H1 (cell line): ENCODE measurements at regions not wholly inside any gene's neighbourhood (a gene's known extent, or its start where the extent isn't known, plus 50 kb on each side); places are given as distances from the start of the nearest gene placed in this dataset.
"Not testable (repeated sequence)": the region's sequence is repeated elsewhere in the genome, so short reads cannot be mapped to it uniquely, and the experiment has no call there.

Source experiments
- CTCF ChIA-PET: fragments of 300-600 bp; sonication (Branson Sonifier 250); formaldehyde crosslinking; loops from one replicate; lab custom pipeline; 2021; ENCODE audit not compliant: partially characterized antibody; lab: Charles Lee
- POLR2A ChIA-PET: fragments of 300-600 bp; sonication (Branson Sonifier 250); formaldehyde crosslinking; loops from one replicate; lab custom pipeline; 2021; ENCODE audit warnings: inconsistent platforms; ENCODE audit not compliant: partially characterized antibody; lab: Charles Lee
- DNase-seq, 2 experiments: peaks; one replicate each; pipeline versions ENCODE4 v3.0.0 to v3.0.0-alpha.2; 2010 to 2022; ENCODE audit warnings: low spot score in 2 of 2, low read depth in 1 of 2, mixed read lengths in 1 of 2
- FAIRE-seq: peaks from 2 replicates; lab custom pipeline; 2011; peaks lifted over from hg19 to GRCh38; lab: Jason Lieb, UNC
- H2AFZ ChIP-seq: 2 replicates; pipeline ENCODE4 v1.8.1; 2012; ENCODE audit warnings: low read length, inconsistent platforms
- H2AK5ac ChIP-seq: 2 replicates; pipeline ENCODE4 v1.6.1; 2013; ENCODE audit warnings: low read depth, low read length
- H2BK120ac ChIP-seq: replicated peaks from 2 replicates; pipeline ENCODE3; 2013; ENCODE audit warnings: low read depth, low read length, inconsistent platforms
- H2BK12ac ChIP-seq: 2 replicates; pipeline ENCODE4 v1.6.1; 2013; ENCODE audit warnings: low read depth, low read length
- H2BK15ac ChIP-seq: 2 replicates; pipeline ENCODE4 v1.6.1; 2013; ENCODE audit warnings: low read length
- H2BK20ac ChIP-seq: 2 replicates; pipeline ENCODE4 v1.6.1; 2013; ENCODE audit warnings: low read length
- H2BK5ac ChIP-seq: 2 replicates; pipeline ENCODE4 v1.6.1; 2013; ENCODE audit warnings: low read depth, low read length
- H3K14ac ChIP-seq: 2 replicates; pipeline ENCODE4 v1.6.1; 2013; ENCODE audit warnings: inconsistent platforms; ENCODE audit not compliant: insufficient read length
- H3K18ac ChIP-seq: 2 replicates; pipeline ENCODE4 v1.6.1; 2013; ENCODE audit warnings: low read length; ENCODE audit errors: extremely low read depth
- H3K23ac ChIP-seq: 2 replicates; pipeline ENCODE4 v1.6.1; 2013; ENCODE audit warnings: inconsistent platforms; ENCODE audit not compliant: insufficient read length
- H3K23me2 ChIP-seq: 2 replicates; pipeline ENCODE4 v1.6.1; 2013; ENCODE audit warnings: low read depth, low read length
- H3K27ac ChIP-seq: 2 replicates; pipeline ENCODE4 v1.6.1; 2011; ENCODE audit warnings: low read depth, low read length, inconsistent platforms
- H3K27me3 ChIP-seq, 4 experiments: replicated peaks in 1 of 4; 1 replicate in 1 of 4; 2 replicates in 3 of 4; pipeline versions ENCODE4 v1.6.1 to v1.8.1; 2011 to 2013; ENCODE audit warnings: low read length in 3 of 4, mild to moderate bottlenecking in 3 of 4, inconsistent platforms in 2 of 4, mixed read lengths in 2 of 4, moderate library complexity in 1 of 4; ENCODE audit not compliant: control insufficient read depth in 3 of 4, insufficient read depth in 3 of 4; ENCODE audit errors: extremely low read depth in 1 of 4
- H3K36me3 ChIP-seq, 4 experiments: 2 replicates each; pipeline versions ENCODE4 v1.6.1 to v1.8.1; 2011 to 2013; ENCODE audit warnings: mild to moderate bottlenecking in 4 of 4, low read length in 3 of 4, moderate library complexity in 2 of 4, control low read depth in 1 of 4, inconsistent platforms in 1 of 4; ENCODE audit not compliant: insufficient read depth in 4 of 4, control insufficient read depth in 2 of 4
- H3K4ac ChIP-seq: replicated peaks from 2 replicates; pipeline ENCODE3; 2013; ENCODE audit warnings: low read length, low read depth, mixed read lengths, inconsistent platforms; ENCODE audit not compliant: insufficient read length
- H3K4me1 ChIP-seq, 4 experiments: replicated peaks in 1 of 4; 1 replicate in 1 of 4; 2 replicates in 3 of 4; pipeline versions ENCODE4 v1.6.1 to v1.8.1; 2011 to 2013; ENCODE audit warnings: low read length in 3 of 4, inconsistent platforms in 2 of 4, mixed read lengths in 1 of 4; ENCODE audit not compliant: insufficient read depth in 4 of 4, control insufficient read depth in 3 of 4
- H3K4me2 ChIP-seq, 2 experiments: 2 replicates each; pipeline versions ENCODE4 v1.6.1 to v1.8.1; 2011 to 2013; ENCODE audit warnings: low read depth in 2 of 2, low read length in 2 of 2, control low read depth in 1 of 2, inconsistent platforms in 1 of 2, mild to moderate bottlenecking in 1 of 2; ENCODE audit not compliant: insufficient read depth in 1 of 2
- H3K4me3 ChIP-seq, 4 experiments: fragments of 200-600, 300-600 bp in 1 of 4; sonication (generic), shearing (Covaris generic), sonication (Bioruptor Twin) in 1 of 4; 2 replicates each; pipeline versions ENCODE4 v1.5.1 to v1.8.1; 2011 to 2016; ENCODE audit warnings: low read length in 4 of 4, low read depth in 3 of 4, control low read depth in 2 of 4, inconsistent platforms in 2 of 4, mild to moderate bottlenecking in 2 of 4, mixed read lengths in 1 of 4, moderate library complexity in 1 of 4; ENCODE audit not compliant: insufficient read depth in 2 of 4; ENCODE audit errors: extremely low read depth in 1 of 4
- H3K56ac ChIP-seq: replicated peaks from 2 replicates; pipeline ENCODE3; 2013; ENCODE audit warnings: low read depth, mild to moderate bottlenecking, mixed read lengths, low read length, inconsistent platforms; ENCODE audit not compliant: insufficient read length
- H3K79me1 ChIP-seq: 2 replicates; pipeline ENCODE4 v1.6.1; 2013; ENCODE audit warnings: low read depth, low read length, control low read depth
- H3K79me2 ChIP-seq, 2 experiments: 2 replicates each; pipeline versions ENCODE4 v1.6.1 to v1.8.1; 2012 to 2013; ENCODE audit warnings: low read length in 2 of 2, mild to moderate bottlenecking in 2 of 2, inconsistent platforms in 1 of 2; ENCODE audit not compliant: insufficient read depth in 2 of 2, control insufficient read depth in 1 of 2
- H3K9ac ChIP-seq, 4 experiments: replicated peaks in 1 of 4; 1 replicate in 1 of 4; 2 replicates in 3 of 4; pipeline versions ENCODE4 v1.6.1 to v1.8.1; 2011 to 2013; ENCODE audit warnings: low read depth in 3 of 4, low read length in 3 of 4, control low read depth in 2 of 4, mild to moderate bottlenecking in 2 of 4, moderate library complexity in 2 of 4, inconsistent platforms in 1 of 4; ENCODE audit errors: extremely low read depth in 1 of 4
- H3K9me3 ChIP-seq, 2 experiments: 2 replicates each; pipeline versions ENCODE4 v1.6.1 to v1.8.1; 2012 to 2013; ENCODE audit warnings: mild to moderate bottlenecking in 2 of 2, moderate library complexity in 2 of 2, control low read depth in 1 of 2, inconsistent platforms in 1 of 2, low read depth in 1 of 2, low read length in 1 of 2, mixed read lengths in 1 of 2; ENCODE audit not compliant: insufficient read depth in 2 of 2
- H4K20me1 ChIP-seq, 2 experiments: replicated peaks in 1 of 2; 2 replicates each; pipeline versions ENCODE3 to v1.8.1; 2011 to 2013; ENCODE audit warnings: inconsistent platforms in 2 of 2, low read length in 2 of 2, mild to moderate bottlenecking in 1 of 2; ENCODE audit not compliant: insufficient read depth in 2 of 2, control insufficient read depth in 1 of 2
- H4K5ac ChIP-seq: 2 replicates; pipeline ENCODE4 v1.6.1; 2013; ENCODE audit warnings: low read length, low read depth, mixed read lengths, inconsistent platforms; ENCODE audit not compliant: insufficient read length
- H4K8ac ChIP-seq: 2 replicates; pipeline ENCODE4 v1.8.0; 2013; ENCODE audit warnings: mild to moderate bottlenecking, moderate library complexity, low read length, inconsistent platforms; ENCODE audit not compliant: insufficient read depth; ENCODE audit errors: extremely low read depth
- H4K91ac ChIP-seq: replicated peaks from 2 replicates; pipeline ENCODE3; 2013; ENCODE audit warnings: low read length, mixed read lengths, inconsistent platforms; ENCODE audit not compliant: insufficient read length
- WGBS, 2 experiments: shearing (Covaris generic) in 1 of 2; methylation state at CpG; one replicate each; pipeline versions ENCODE4 v1.1.6 to v1.1.7; 2013 to 2015; ENCODE audit warnings: low lambda C conversion rate in 2 of 2, mixed read lengths in 2 of 2, inconsistent platforms in 1 of 2, low coverage in 1 of 2, missing lambda C conversion rate in 1 of 2; ENCODE audit not compliant: insufficient replicate concordance in 2 of 2, insufficient coverage in 1 of 2, insufficient read length in 1 of 2; ENCODE audit errors: extremely low coverage in 1 of 2, missing lambda C conversion rate in 1 of 2; 5-methylcytosine and 5-hydroxymethylcytosine counted together

DNA sequence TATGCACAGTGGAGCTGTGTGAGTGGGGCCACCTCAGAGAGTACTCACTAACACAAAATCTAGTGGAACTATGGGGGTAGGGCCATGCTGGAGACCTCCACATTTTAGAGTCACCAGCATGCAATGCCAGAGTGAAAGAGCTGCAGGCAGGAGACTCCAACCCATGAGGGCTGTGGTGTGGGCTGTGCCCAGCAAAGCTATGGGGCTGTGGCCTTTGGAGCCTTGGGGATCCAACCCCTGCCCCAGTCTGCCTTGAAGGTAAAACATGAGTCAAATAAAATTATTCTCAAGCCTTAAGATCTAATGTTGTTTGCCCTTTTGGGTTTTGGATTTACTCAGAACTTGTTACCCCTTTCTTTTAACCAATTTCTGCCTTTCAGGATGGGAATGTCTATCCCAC lies 163.8 kb upstream of the ZNF658 start:
- H2AK5ac ChIP-seq, H3K27me3 ChIP-seq, FAIRE-seq, DNase-seq, H3K79me2 ChIP-seq, POLR2A ChIA-PET, H2BK12ac ChIP-seq, H2BK5ac ChIP-seq, H3K79me1 ChIP-seq, H3K4me1 ChIP-seq, H3K14ac ChIP-seq, H2BK120ac ChIP-seq, H4K91ac ChIP-seq, H3K56ac ChIP-seq, H2BK20ac ChIP-seq, H3K36me3 ChIP-seq, H3K9me3 ChIP-seq, H4K8ac ChIP-seq, H3K27ac ChIP-seq, CTCF ChIA-PET, H3K4me3 ChIP-seq, H3K9ac ChIP-seq, H3K23me2 ChIP-seq, H3K18ac ChIP-seq, H3K4ac ChIP-seq, H4K20me1 ChIP-seq, H3K4me2 ChIP-seq, H4K5ac ChIP-seq, H2BK15ac ChIP-seq, H2AFZ ChIP-seq, H3K23ac ChIP-seq: not testable (repeated sequence)

GRCh38 chr9:66738418-66738817 lies 162.1 kb upstream of the ZNF658 start:
- H3K4ac ChIP-seq, H3K79me1 ChIP-seq, DNase-seq, H3K9me3 ChIP-seq, H3K4me2 ChIP-seq, CTCF ChIA-PET, H2BK20ac ChIP-seq, H3K79me2 ChIP-seq, H3K27me3 ChIP-seq, H3K14ac ChIP-seq, H4K91ac ChIP-seq, H3K23ac ChIP-seq, H3K27ac ChIP-seq, H3K4me1 ChIP-seq, H2AFZ ChIP-seq, FAIRE-seq, H2BK12ac ChIP-seq, H3K4me3 ChIP-seq, H3K56ac ChIP-seq, H2BK5ac ChIP-seq, H4K8ac ChIP-seq, H3K9ac ChIP-seq, H2AK5ac ChIP-seq, H4K5ac ChIP-seq, H3K23me2 ChIP-seq, H3K18ac ChIP-seq, POLR2A ChIA-PET, H2BK120ac ChIP-seq, H3K36me3 ChIP-seq, H4K20me1 ChIP-seq, H2BK15ac ChIP-seq: not testable (repeated sequence)
- WGBS, 2 experiments, result 100% methylated on average over 1 of the region's 1 CpG; no CpG with 5 or more reads in 1 of the 2 experiments
